DND-41 (cell line): ENCODE measurements at regions not wholly inside any gene's neighbourhood (a gene's known extent, or its start where the extent isn't known, plus 50 kb on each side); places are given as distances from the start of the nearest gene placed in this dataset.

Experiments
- EZH2 ChIP-seq: IDR thresholded peaks from 3 replicates; pipeline ENCODE4 v1.6.1; 2012; ENCODE audit warnings: borderline replicate concordance, low read depth, mild to moderate bottlenecking, moderate library complexity, low read length, inconsistent platforms; ENCODE audit not compliant: severe bottlenecking
- TF ChIP-seq, protein P1 (sequence below): IDR thresholded peaks from 2 replicates; pipeline ENCODE4 v1.5.1; 2012; ENCODE audit warnings: borderline replicate concordance, low read length, moderate library complexity, mild to moderate bottlenecking; ENCODE audit not compliant: poor library complexity, severe bottlenecking; ENCODE audit errors: extremely low read depth

DNA sequence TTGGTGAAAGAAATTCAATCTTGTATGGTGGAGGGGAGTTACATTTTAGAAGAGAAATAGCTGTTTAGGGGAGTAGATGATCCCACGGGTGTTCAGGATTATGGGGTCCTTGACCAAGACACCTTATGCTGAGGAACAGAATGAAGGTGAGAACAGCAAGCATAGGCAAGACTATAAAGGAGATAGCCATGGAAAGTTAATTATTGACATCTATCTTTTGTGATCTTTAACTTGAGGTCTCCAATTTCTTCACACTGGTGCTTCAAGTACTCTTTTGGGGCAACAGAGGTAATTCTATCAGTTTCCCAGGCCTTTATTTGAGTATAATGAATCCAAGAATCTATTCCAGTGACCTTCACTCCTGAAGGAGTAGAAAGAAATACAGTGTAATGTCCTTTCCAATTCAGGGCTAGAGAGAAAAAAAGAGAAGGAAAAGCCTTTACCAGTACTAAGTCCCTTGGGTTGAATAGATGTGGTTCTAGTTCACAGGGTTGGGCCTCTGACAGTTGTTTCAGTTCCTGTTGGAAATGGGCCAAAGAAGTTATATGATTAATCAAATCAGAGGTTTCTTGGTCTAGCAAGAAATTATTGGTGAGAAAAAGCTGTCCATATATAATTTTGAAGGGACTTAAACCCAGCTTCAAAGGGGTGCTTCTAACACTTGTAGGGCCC lies 2104.1 kb upstream of the ACO1 start:
- no peak for TF ChIP-seq EZH2
- TF ChIP-seq, protein P1, sequence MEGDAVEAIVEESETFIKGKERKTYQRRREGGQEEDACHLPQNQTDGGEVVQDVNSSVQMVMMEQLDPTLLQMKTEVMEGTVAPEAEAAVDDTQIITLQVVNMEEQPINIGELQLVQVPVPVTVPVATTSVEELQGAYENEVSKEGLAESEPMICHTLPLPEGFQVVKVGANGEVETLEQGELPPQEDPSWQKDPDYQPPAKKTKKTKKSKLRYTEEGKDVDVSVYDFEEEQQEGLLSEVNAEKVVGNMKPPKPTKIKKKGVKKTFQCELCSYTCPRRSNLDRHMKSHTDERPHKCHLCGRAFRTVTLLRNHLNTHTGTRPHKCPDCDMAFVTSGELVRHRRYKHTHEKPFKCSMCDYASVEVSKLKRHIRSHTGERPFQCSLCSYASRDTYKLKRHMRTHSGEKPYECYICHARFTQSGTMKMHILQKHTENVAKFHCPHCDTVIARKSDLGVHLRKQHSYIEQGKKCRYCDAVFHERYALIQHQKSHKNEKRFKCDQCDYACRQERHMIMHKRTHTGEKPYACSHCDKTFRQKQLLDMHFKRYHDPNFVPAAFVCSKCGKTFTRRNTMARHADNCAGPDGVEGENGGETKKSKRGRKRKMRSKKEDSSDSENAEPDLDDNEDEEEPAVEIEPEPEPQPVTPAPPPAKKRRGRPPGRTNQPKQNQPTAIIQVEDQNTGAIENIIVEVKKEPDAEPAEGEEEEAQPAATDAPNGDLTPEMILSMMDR, result no peak
